ENCODE measurements at regions not wholly inside any gene's neighbourhood (a gene's known extent, or its start where the extent isn't known, plus 50 kb on each side); places are given as distances from the start of the nearest gene placed in this dataset.

DNA sequence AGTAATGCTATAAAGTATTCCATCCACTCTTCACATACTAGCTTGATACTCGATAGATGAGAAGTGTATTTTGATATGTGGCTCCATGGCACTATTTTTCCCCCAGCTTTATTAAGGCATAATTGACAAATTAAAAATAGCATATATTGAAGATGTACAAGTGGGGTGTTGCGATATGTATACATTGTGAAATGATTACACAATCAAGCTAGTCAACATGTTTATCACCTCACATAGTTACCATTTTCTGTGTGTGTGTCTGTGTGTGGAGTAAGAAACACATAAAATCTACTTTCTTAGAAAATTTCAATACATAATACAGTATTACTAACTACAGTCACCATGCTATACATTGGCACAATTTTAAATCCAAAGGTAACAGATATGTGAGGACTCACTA is 82.5 kb upstream of the MYT1L start:
- no peak for DNase-seq (ENCODE audit: low spot score)
- no peaks in the 10 kb centered on the region for H3K27me3 ChIP-seq (ENCODE audit: control insufficient read depth in 4 of 4, insufficient read depth in 4 of 4, low read length in 3 of 4)
- 75% methylated on average over 2 of the region's 2 CpGs for WGBS
- no peak overlapping the region for H3K9ac ChIP-seq (ENCODE audit: low read depth in 1 of 2, low read length in 2 of 2)
- no peaks in the 10 kb centered on the region for H3K36me3 ChIP-seq (ENCODE audit: control insufficient read depth in 4 of 4, insufficient read depth in 3 of 4, low read depth in 1 of 4, low read length in 3 of 4)
- H3K9me3 ChIP-seq (ENCODE audit: control insufficient read depth in 4 of 4, low read length in 3 of 4), result peaks cover 0 to 2% (median 0%) of the 10 kb centered on the region in 4 donors
- H3K4me1 ChIP-seq (ENCODE audit: control insufficient read depth in 4 of 4, insufficient read depth in 4 of 4, low read length in 3 of 4), result no peaks in the 10 kb centered on the region
- no peak overlapping the region for H3K27ac ChIP-seq (ENCODE audit: low read depth in 1 of 2, low read length in 2 of 2)
- TF ChIP-seq, protein P1, sequence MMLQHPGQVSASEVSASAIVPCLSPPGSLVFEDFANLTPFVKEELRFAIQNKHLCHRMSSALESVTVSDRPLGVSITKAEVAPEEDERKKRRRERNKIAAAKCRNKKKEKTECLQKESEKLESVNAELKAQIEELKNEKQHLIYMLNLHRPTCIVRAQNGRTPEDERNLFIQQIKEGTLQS (IDR thresholded peaks at IDR 0.05), result no peak
- TF ChIP-seq HNF4G (IDR thresholded peaks at IDR 0.05), result no peak
- TF ChIP-seq EGR1 (IDR thresholded peaks at IDR 0.05; ENCODE audit: low read depth in 2 of 2), result no peak
- TF ChIP-seq, protein P2, sequence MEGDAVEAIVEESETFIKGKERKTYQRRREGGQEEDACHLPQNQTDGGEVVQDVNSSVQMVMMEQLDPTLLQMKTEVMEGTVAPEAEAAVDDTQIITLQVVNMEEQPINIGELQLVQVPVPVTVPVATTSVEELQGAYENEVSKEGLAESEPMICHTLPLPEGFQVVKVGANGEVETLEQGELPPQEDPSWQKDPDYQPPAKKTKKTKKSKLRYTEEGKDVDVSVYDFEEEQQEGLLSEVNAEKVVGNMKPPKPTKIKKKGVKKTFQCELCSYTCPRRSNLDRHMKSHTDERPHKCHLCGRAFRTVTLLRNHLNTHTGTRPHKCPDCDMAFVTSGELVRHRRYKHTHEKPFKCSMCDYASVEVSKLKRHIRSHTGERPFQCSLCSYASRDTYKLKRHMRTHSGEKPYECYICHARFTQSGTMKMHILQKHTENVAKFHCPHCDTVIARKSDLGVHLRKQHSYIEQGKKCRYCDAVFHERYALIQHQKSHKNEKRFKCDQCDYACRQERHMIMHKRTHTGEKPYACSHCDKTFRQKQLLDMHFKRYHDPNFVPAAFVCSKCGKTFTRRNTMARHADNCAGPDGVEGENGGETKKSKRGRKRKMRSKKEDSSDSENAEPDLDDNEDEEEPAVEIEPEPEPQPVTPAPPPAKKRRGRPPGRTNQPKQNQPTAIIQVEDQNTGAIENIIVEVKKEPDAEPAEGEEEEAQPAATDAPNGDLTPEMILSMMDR (IDR thresholded peaks at IDR 0.05; ENCODE audit: low read depth, low read length, missing input control), result no peak
- TF ChIP-seq, protein P3, sequence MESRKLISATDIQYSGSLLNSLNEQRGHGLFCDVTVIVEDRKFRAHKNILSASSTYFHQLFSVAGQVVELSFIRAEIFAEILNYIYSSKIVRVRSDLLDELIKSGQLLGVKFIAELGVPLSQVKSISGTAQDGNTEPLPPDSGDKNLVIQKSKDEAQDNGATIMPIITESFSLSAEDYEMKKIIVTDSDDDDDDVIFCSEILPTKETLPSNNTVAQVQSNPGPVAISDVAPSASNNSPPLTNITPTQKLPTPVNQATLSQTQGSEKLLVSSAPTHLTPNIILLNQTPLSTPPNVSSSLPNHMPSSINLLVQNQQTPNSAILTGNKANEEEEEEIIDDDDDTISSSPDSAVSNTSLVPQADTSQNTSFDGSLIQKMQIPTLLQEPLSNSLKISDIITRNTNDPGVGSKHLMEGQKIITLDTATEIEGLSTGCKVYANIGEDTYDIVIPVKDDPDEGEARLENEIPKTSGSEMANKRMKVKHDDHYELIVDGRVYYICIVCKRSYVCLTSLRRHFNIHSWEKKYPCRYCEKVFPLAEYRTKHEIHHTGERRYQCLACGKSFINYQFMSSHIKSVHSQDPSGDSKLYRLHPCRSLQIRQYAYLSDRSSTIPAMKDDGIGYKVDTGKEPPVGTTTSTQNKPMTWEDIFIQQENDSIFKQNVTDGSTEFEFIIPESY (IDR thresholded peaks at IDR 0.05), result no peak
- no peak for TF ChIP-seq SP1 (IDR thresholded peaks at IDR 0.05)
- no peak for TF ChIP-seq JUND (IDR thresholded peaks at IDR 0.05)
- TF ChIP-seq, protein P4, sequence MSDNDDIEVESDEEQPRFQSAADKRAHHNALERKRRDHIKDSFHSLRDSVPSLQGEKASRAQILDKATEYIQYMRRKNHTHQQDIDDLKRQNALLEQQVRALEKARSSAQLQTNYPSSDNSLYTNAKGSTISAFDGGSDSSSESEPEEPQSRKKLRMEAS (IDR thresholded peaks at IDR 0.05), result no peak
- no peak for TF ChIP-seq RAD21 (IDR thresholded peaks at IDR 0.05)
- no peak for TF ChIP-seq YY1 (IDR thresholded peaks at IDR 0.05)
- no peak for TF ChIP-seq TAF1 (conservative IDR thresholded peaks at IDR 0.05)
- TF ChIP-seq NR2F2 (IDR thresholded peaks at IDR 0.05), result no peak
- no peak for TF ChIP-seq FOXA1 (IDR thresholded peaks at IDR 0.05)
- H3K4me3 ChIP-seq (ENCODE audit: low read depth in 1 of 3, low read length in 3 of 3), result no peak overlapping the region

DNA sequence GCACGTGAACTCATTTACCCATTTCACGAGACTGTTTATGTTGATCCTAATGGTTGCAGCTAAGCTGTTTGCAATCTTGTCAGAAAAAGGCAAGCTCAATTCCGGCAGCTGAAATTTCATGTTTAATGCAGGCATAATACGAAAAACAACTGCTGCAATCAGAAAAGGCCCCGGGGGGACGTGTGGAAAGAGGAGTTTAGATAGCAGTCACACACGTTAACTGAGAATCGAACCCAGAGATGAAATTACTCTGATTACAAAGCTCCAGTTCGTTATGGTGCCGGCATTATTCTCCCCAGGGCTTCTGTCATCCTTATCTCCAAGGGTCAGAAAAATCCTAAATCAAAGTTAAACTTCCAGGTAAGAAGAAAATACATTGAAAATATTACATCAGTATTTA is 79.9 kb upstream of the MYT1L start:
- no peak overlapping the region for H3K9ac ChIP-seq (ENCODE audit: low read depth in 1 of 2, low read length in 2 of 2)
- H3K9me3 ChIP-seq (ENCODE audit: control insufficient read depth in 4 of 4, low read length in 3 of 4), result peaks cover 0 to 3% (median 1%) of the 10 kb centered on the region in 4 donors
- H3K4me1 ChIP-seq (ENCODE audit: control insufficient read depth in 4 of 4, insufficient read depth in 4 of 4, low read length in 3 of 4), result no peaks in the 10 kb centered on the region
- WGBS, result 68% methylated on average over 10 of the region's 10 CpGs
- H3K4me3 ChIP-seq (ENCODE audit: low read depth in 1 of 3, low read length in 3 of 3), result no peak overlapping the region
- no peaks in the 10 kb centered on the region for H3K27me3 ChIP-seq (ENCODE audit: control insufficient read depth in 4 of 4, insufficient read depth in 4 of 4, low read length in 3 of 4)
- no peak for TF ChIP-seq NR2F2 (IDR thresholded peaks at IDR 0.05)
- TF ChIP-seq HNF4G (IDR thresholded peaks at IDR 0.05), result no peak
- TF ChIP-seq, protein P2 (IDR thresholded peaks at IDR 0.05; ENCODE audit: low read depth, low read length, missing input control), result no peak
- TF ChIP-seq, protein P5, sequence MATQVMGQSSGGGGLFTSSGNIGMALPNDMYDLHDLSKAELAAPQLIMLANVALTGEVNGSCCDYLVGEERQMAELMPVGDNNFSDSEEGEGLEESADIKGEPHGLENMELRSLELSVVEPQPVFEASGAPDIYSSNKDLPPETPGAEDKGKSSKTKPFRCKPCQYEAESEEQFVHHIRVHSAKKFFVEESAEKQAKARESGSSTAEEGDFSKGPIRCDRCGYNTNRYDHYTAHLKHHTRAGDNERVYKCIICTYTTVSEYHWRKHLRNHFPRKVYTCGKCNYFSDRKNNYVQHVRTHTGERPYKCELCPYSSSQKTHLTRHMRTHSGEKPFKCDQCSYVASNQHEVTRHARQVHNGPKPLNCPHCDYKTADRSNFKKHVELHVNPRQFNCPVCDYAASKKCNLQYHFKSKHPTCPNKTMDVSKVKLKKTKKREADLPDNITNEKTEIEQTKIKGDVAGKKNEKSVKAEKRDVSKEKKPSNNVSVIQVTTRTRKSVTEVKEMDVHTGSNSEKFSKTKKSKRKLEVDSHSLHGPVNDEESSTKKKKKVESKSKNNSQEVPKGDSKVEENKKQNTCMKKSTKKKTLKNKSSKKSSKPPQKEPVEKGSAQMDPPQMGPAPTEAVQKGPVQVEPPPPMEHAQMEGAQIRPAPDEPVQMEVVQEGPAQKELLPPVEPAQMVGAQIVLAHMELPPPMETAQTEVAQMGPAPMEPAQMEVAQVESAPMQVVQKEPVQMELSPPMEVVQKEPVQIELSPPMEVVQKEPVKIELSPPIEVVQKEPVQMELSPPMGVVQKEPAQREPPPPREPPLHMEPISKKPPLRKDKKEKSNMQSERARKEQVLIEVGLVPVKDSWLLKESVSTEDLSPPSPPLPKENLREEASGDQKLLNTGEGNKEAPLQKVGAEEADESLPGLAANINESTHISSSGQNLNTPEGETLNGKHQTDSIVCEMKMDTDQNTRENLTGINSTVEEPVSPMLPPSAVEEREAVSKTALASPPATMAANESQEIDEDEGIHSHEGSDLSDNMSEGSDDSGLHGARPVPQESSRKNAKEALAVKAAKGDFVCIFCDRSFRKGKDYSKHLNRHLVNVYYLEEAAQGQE (IDR thresholded peaks at IDR 0.05), result no peak
- TF ChIP-seq JUND (IDR thresholded peaks at IDR 0.05), result no peak
- TF ChIP-seq, protein P3 (IDR thresholded peaks at IDR 0.05), result no peak
- no peak for TF ChIP-seq FOXA2 (IDR thresholded peaks at IDR 0.05)
- TF ChIP-seq RXRA (IDR thresholded peaks at IDR 0.05), result no peak
- TF ChIP-seq RAD21 (IDR thresholded peaks at IDR 0.05), result no peak
- no peak for TF ChIP-seq GABPA (IDR thresholded peaks at IDR 0.05 in 1 of 2, conservative IDR thresholded peaks at IDR 0.05 in 1 of 2)
- TF ChIP-seq, protein P1 (IDR thresholded peaks at IDR 0.05), result no peak
- no peak for TF ChIP-seq EGR1 (IDR thresholded peaks at IDR 0.05; ENCODE audit: low read depth in 2 of 2)
- TF ChIP-seq TAF1 (conservative IDR thresholded peaks at IDR 0.05), result no peak
- TF ChIP-seq SP1 (IDR thresholded peaks at IDR 0.05), result no peak
- no peaks in the 10 kb centered on the region for H3K36me3 ChIP-seq (ENCODE audit: control insufficient read depth in 4 of 4, insufficient read depth in 3 of 4, low read depth in 1 of 4, low read length in 3 of 4)
- H3K27ac ChIP-seq (ENCODE audit: low read depth in 1 of 2, low read length in 2 of 2), result no peak overlapping the region
- no peak for DNase-seq (ENCODE audit: low spot score)

Data from liver (tissue), 8 donors.